ENCODE measurements at regions not wholly inside any gene's neighbourhood (a gene's known extent, or its start where the extent isn't known, plus 50 kb on each side); places are given as distances from the start of the nearest gene placed in this dataset.

DNA sequence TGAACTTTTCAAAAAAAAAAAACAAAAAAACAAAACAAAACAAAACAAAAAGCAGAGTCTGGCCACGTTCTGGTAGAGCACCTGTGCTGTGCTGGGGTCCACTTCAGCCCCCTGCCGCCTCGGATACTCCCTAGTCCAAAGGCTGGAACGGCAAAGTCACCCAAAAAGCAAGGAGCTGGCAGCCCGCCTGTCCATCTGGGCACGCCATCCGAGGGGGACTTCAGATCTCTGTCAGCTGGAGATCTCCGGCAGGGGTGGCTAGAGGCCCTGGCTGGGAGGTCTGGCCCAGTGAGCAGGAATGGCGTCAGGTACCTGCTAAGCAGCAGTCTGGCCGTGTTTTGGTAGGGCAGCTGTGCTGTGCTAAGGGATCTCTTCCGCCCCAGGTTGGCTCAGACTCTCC is 152.3 kb upstream of the ZNF516 start:
- TF ChIP-seq FOXP2 (optimal IDR thresholded peaks at IDR 0.05; ENCODE audit: control extremely low read depth, extremely low read length, insufficient read depth) (no peak), EZH2 (IDR thresholded peaks at IDR 0.05) (no peak)

Measured in SK-N-MC (cell line).